ENCODE measurements at regions not wholly inside any gene's neighbourhood (a gene's known extent, or its start where the extent isn't known, plus 50 kb on each side); places are given as distances from the start of the nearest gene placed in this dataset.

DNA sequence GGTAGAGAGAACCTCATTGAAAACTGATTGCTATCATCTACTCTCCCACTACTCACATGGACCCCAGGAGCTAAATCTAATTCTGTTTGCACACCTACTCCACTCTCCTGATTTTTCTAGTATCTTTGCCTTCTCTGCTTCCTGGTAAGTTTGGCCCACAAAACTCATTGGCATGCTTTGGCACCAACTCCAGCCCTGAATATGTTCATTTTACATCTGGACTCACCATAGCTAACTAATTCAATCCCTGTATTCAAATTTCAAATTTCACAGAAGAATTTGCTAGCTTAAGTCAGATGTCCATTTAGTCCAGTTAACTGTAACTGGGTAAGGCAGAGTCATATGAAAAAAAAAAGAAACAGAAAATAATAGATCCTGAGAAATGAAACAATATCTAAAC is 442.1 kb downstream of the SUCLG1 start:
- Mint-ChIP-seq H3K4me3 (no peak overlapping the region), H3K36me3 (no peaks in the 10 kb centered on the region), H3K9me3 (peaks cover 0 to 1% (median 0%) of the 10 kb centered on the region in 11 donors), H3K27ac (no peak overlapping the region), H3K4me1 (no peaks in the 10 kb centered on the region), H3K27me3 (peaks cover 0 to 10% (median 4%) of the 10 kb centered on the region in 5 donors)
- Histone ChIP-seq H3K4me1 (ENCODE audit: control insufficient read depth in 2 of 2, insufficient read depth in 2 of 2, low read length in 2 of 2) (no peaks in the 10 kb centered on the region), H3K27ac (ENCODE audit: low read depth, low read length) (no peak overlapping the region), H3K27me3 (ENCODE audit: control insufficient read depth in 2 of 2, insufficient read depth in 2 of 2, low read length in 2 of 2) (no peaks in the 10 kb centered on the region), H3K4me3 (ENCODE audit: low read length) (no peak overlapping the region), H3K36me3 (ENCODE audit: control insufficient read depth in 2 of 3, insufficient read depth in 3 of 3, low read length in 3 of 3) (no peaks in the 10 kb centered on the region), H3K9me3 (ENCODE audit: control insufficient read depth in 2 of 3, low read length in 3 of 3) (no peaks in the 10 kb centered on the region)
- DNase-seq (no peak), ATAC-seq (no peak)
- intact Hi-C loops (cut with micrococcal nuclease), result no loop called here
- ChIA-PET CTCF (no interaction called here), POLR2A (no interaction called here)

DNA sequence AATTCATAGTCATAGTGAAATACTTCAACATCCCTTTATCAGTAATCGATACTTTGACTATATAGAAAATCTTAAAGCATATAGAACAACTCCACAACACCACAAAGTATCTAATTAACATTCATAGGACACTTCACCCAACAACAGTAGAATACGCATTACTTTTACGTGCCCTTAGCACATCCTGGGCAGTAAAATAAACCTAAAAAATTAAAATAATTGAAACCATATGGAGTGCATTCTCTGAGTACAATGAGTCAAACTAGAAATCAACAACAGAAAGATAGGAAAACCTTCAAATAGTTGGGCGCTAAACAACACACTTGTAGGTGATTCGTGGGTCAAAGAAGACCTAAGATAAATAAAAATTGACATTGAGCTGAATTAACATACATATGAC is 442.9 kb downstream of the SUCLG1 start:
- intact Hi-C loops (cut with micrococcal nuclease), result no loop called here
- DNase-seq (no peak), ATAC-seq (no peak)
- Mint-ChIP-seq H3K27ac (no peak overlapping the region), H3K4me3 (no peak overlapping the region), H3K9me3 (peaks cover 0 to 1% (median 0%) of the 10 kb centered on the region in 11 donors), H3K27me3 (peaks cover 0 to 6% (median 0%) of the 10 kb centered on the region in 5 donors), H3K36me3 (no peaks in the 10 kb centered on the region), H3K4me1 (no peaks in the 10 kb centered on the region)
- Histone ChIP-seq H3K27ac (ENCODE audit: low read depth, low read length) (no peak overlapping the region), H3K36me3 (ENCODE audit: control insufficient read depth in 2 of 3, insufficient read depth in 3 of 3, low read length in 3 of 3) (no peaks in the 10 kb centered on the region), H3K4me3 (ENCODE audit: low read length) (no peak overlapping the region), H3K9me3 (ENCODE audit: control insufficient read depth in 2 of 3, low read length in 3 of 3) (no peaks in the 10 kb centered on the region), H3K27me3 (ENCODE audit: control insufficient read depth in 2 of 2, insufficient read depth in 2 of 2, low read length in 2 of 2) (no peaks in the 10 kb centered on the region), H3K4me1 (ENCODE audit: control insufficient read depth in 2 of 2, insufficient read depth in 2 of 2, low read length in 2 of 2) (no peaks in the 10 kb centered on the region)
- CTCF ChIA-PET, result interaction anchor here (0.7 kb wide), 1 partner anchor 170 kb away, joined by 4 read pairs; no protein-coding TSS in a partner anchor
- POLR2A ChIA-PET, result no interaction called here

DNA sequence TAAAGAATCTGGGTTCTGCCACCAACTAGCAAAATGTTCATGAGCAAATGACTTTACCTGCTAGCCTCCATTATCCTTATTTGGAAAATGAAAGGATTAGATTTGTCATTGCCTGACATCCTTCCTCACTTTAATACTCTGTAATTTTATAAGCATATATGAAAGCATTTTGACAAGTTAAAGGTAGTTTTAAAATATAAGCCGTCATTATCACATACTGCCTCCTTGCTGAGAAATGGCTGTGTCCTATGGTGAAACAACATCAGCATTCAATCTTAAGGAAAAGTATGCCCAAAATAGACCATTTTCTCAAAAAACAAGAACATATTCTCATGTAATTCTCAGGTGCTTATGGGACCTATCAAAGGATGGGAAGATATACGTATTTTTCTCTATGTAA is 461.2 kb downstream of the SUCLG1 start:
- Mint-ChIP-seq H3K4me3 (no peak overlapping the region), H3K36me3 (no peaks in the 10 kb centered on the region), H3K27ac (no peak overlapping the region), H3K27me3 (peaks cover 2 to 56% (median 34%) of the 10 kb centered on the region in 5 donors), H3K4me1 (no peaks in the 10 kb centered on the region), H3K9me3 (peaks cover 0 to 3% (median 0%) of the 10 kb centered on the region in 11 donors)
- no peak overlapping the region for H3K4me3 ChIP-seq (ENCODE audit: low read length)
- CTCF ChIA-PET, result no interaction called here
- no peaks in the 10 kb centered on the region for H3K4me1 ChIP-seq (ENCODE audit: control insufficient read depth in 2 of 2, insufficient read depth in 2 of 2, low read length in 2 of 2)
- no peaks in the 10 kb centered on the region for H3K36me3 ChIP-seq (ENCODE audit: control insufficient read depth in 2 of 3, insufficient read depth in 3 of 3, low read length in 3 of 3)
- POLR2A ChIA-PET, result no interaction called here
- no peak overlapping the region for H3K27ac ChIP-seq (ENCODE audit: low read depth, low read length)
- no peaks in the 10 kb centered on the region for H3K9me3 ChIP-seq (ENCODE audit: control insufficient read depth in 2 of 3, low read length in 3 of 3)
- ATAC-seq, result no peak
- intact Hi-C loops (cut with micrococcal nuclease), result no loop called here
- no peak for DNase-seq
- no peaks in the 10 kb centered on the region for H3K27me3 ChIP-seq (ENCODE audit: control insufficient read depth in 2 of 2, insufficient read depth in 2 of 2, low read length in 2 of 2)

DNA sequence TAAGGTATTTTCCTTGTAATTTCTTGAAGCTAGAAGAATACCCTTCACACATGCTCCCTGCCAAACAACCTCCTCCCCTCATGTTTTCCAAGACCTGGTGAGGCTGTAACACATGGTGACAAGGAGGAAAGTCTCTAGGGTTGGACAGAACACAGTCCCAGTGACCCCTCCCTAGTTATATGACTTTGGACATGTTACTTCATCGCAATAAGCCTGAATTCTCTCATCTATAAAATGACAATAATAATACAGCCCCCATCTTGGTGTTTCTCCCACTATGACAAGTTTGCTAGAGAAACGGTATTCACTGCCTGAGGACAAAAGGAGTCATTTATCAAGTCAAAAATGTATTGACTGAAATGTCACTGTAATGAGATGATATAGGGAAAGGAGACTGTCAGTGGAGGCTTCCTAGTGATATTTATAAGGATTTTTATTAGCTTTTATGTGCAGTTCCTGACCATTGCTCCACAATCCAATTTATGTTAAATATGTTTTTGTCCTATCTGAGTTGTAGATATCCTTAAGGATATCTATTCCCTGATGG is 464.4 kb downstream of the SUCLG1 start:
- Mint-ChIP-seq H3K4me1 (no peaks in the 10 kb centered on the region), H3K36me3 (peaks cover 0 to 5% (median 0%) of the 10 kb centered on the region in 5 donors), H3K27ac (no peak overlapping the region), H3K4me3 (no peak overlapping the region), H3K27me3 (peaks cover 2 to 35% (median 24%) of the 10 kb centered on the region in 5 donors), H3K9me3 (peaks cover 0 to 13% (median 0%) of the 10 kb centered on the region in 11 donors)
- H3K4me3 ChIP-seq (ENCODE audit: low read length), result no peak overlapping the region
- no peaks in the 10 kb centered on the region for H3K36me3 ChIP-seq (ENCODE audit: control insufficient read depth in 2 of 3, insufficient read depth in 3 of 3, low read length in 3 of 3)
- ATAC-seq (no peak), DNase-seq (no peak)
- intact Hi-C loops (cut with micrococcal nuclease), result no loop called here
- no peaks in the 10 kb centered on the region for H3K4me1 ChIP-seq (ENCODE audit: control insufficient read depth in 2 of 2, insufficient read depth in 2 of 2, low read length in 2 of 2)
- H3K27ac ChIP-seq (ENCODE audit: low read depth, low read length), result no peak overlapping the region
- POLR2A ChIA-PET, result no interaction called here
- H3K9me3 ChIP-seq (ENCODE audit: control insufficient read depth in 2 of 3, low read length in 3 of 3), result no peaks in the 10 kb centered on the region
- CTCF ChIA-PET, result no interaction called here
- H3K27me3 ChIP-seq (ENCODE audit: control insufficient read depth in 2 of 2, insufficient read depth in 2 of 2, low read length in 2 of 2), result no peaks in the 10 kb centered on the region

DNA sequence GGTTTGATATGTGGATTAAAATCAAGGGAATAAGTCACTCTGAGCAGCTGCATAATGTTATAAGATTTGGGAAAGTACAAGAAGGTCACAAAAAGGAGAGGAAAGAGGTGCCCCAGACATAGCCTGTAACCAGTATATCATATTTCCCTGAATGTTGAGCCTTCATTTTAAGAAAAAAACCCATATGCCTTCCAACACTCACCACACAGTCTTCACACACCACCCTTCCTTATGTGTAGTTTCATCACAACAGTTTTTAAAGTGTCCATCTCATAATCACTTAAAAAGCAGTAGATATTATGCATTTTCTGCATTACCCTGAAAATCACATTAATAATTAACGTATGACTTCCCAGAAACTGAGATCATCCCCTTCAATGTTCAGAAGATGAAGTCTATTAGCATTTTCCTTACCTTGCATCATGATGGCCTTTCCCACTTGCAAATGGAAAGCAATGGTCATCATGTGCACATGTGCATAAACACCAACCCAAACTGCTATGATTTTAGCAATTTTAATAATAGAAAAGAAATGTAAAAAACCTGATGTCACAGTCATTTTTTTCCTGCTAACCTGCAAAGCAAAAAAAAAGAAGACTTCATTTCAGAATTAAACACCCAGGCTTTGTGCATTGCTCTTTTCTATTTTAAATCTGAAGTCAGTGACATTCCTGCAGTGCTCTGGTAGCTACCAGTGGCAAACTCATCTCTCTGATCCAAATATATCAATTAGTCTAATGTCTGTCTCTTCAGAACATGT is 465.0 kb downstream of the SUCLG1 start:
- intact Hi-C loops (cut with micrococcal nuclease), result no loop called here
- Mint-ChIP-seq H3K27me3 (peaks cover 2 to 34% (median 21%) of the 10 kb centered on the region in 5 donors), H3K4me1 (no peaks in the 10 kb centered on the region), H3K27ac (no peak overlapping the region), H3K36me3 (peaks cover 0 to 5% (median 0%) of the 10 kb centered on the region in 5 donors), H3K4me3 (no peak overlapping the region), H3K9me3 (peaks cover 0 to 16% (median 0%) of the 10 kb centered on the region in 11 donors)
- Histone ChIP-seq H3K9me3 (ENCODE audit: control insufficient read depth in 2 of 3, low read length in 3 of 3) (no peaks in the 10 kb centered on the region), H3K27me3 (ENCODE audit: control insufficient read depth in 2 of 2, insufficient read depth in 2 of 2, low read length in 2 of 2) (no peaks in the 10 kb centered on the region), H3K27ac (ENCODE audit: low read depth, low read length) (no peak overlapping the region), H3K36me3 (ENCODE audit: control insufficient read depth in 2 of 3, insufficient read depth in 3 of 3, low read length in 3 of 3) (no peaks in the 10 kb centered on the region), H3K4me1 (ENCODE audit: control insufficient read depth in 2 of 2, insufficient read depth in 2 of 2, low read length in 2 of 2) (no peaks in the 10 kb centered on the region), H3K4me3 (ENCODE audit: low read length) (no peak overlapping the region)
- ChIA-PET POLR2A (no interaction called here), CTCF (no interaction called here)
- DNase-seq, result no peak
- no peak for ATAC-seq

DNA sequence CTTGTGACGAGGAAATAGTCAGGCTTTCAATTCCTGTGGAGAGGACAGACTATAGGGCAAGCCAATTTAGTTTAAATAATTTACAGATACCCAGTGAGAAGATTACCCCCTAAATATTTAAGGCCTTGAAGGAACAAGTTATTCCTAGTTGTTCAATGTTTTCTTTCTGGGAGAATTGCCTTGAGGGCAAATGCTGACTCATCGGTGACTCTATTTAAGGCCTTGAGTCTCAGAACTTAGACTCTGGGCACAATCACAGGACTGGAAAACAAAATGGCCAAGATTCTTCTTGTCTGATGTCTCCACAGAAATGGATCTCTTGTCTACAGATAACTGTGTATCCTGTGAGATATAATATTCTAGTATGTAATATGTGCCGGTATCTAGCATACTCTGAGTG is 467.1 kb downstream of the SUCLG1 start:
- no peaks in the 10 kb centered on the region for H3K4me1 Mint-ChIP-seq
- Histone ChIP-seq H3K4me3 (ENCODE audit: low read length) (no peak overlapping the region), H3K9me3 (ENCODE audit: control insufficient read depth in 2 of 3, low read length in 3 of 3) (no peaks in the 10 kb centered on the region), H3K36me3 (ENCODE audit: control insufficient read depth in 2 of 3, insufficient read depth in 3 of 3, low read length in 3 of 3) (no peaks in the 10 kb centered on the region), H3K4me1 (ENCODE audit: control insufficient read depth in 2 of 2, insufficient read depth in 2 of 2, low read length in 2 of 2) (no peaks in the 10 kb centered on the region), H3K27ac (ENCODE audit: low read depth, low read length) (no peak overlapping the region), H3K27me3 (ENCODE audit: control insufficient read depth in 2 of 2, insufficient read depth in 2 of 2, low read length in 2 of 2) (no peaks in the 10 kb centered on the region)
- no peak overlapping the region for H3K27ac Mint-ChIP-seq
- ATAC-seq (no peak), DNase-seq (no peak)
- H3K36me3 Mint-ChIP-seq, result peaks cover 0 to 5% (median 0%) of the 10 kb centered on the region in 5 donors
- H3K4me3 Mint-ChIP-seq, result no peak overlapping the region
- peaks cover 0 to 24% (median 0%) of the 10 kb centered on the region in 11 donors for H3K9me3 Mint-ChIP-seq
- ChIA-PET POLR2A (no interaction called here), CTCF (no interaction called here)
- H3K27me3 Mint-ChIP-seq, result peaks cover 0 to 24% (median 14%) of the 10 kb centered on the region in 5 donors
- intact Hi-C loops (cut with micrococcal nuclease), result no loop called here

DNA sequence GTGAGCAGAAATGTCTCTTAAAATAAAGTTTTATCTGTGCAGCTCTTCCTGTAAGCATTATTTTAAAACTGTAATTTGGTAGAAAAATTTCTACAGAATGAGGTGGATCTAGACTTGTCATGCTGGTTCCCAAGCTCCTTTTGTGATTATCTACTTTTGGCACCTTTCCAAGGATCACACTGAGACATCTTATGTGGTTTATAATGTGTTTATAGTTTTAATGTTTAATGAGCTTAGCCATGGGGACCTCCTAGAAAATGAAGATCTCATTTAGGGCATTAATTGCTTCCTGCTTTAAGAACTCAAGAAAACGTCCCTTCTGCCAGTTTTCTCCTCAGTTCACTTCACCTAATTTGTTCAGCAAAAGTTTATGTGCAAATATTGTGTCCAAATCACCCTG is 468.4 kb downstream of the SUCLG1 start:
- H3K4me1 ChIP-seq (ENCODE audit: control insufficient read depth in 2 of 2, insufficient read depth in 2 of 2, low read length in 2 of 2), result no peaks in the 10 kb centered on the region
- no peaks in the 10 kb centered on the region for H3K4me1 Mint-ChIP-seq
- ChIA-PET POLR2A (no interaction called here), CTCF (no interaction called here)
- H3K4me3 ChIP-seq (ENCODE audit: low read length), result no peak overlapping the region
- H3K27me3 Mint-ChIP-seq, result peaks cover 0 to 21% (median 12%) of the 10 kb centered on the region in 5 donors
- DNase-seq, result no peak
- H3K9me3 ChIP-seq (ENCODE audit: control insufficient read depth in 2 of 3, low read length in 3 of 3), result no peaks in the 10 kb centered on the region
- H3K27ac ChIP-seq (ENCODE audit: low read depth, low read length), result no peak overlapping the region
- no peak for ATAC-seq
- no peak overlapping the region for H3K27ac Mint-ChIP-seq
- H3K4me3 Mint-ChIP-seq, result no peak overlapping the region
- H3K36me3 Mint-ChIP-seq, result peaks cover 0 to 5% (median 0%) of the 10 kb centered on the region in 5 donors
- intact Hi-C loops (cut with micrococcal nuclease), result no loop called here
- H3K27me3 ChIP-seq (ENCODE audit: control insufficient read depth in 2 of 2, insufficient read depth in 2 of 2, low read length in 2 of 2), result no peaks in the 10 kb centered on the region
- H3K9me3 Mint-ChIP-seq, result peaks cover 0 to 30% (median 6%) of the 10 kb centered on the region in 11 donors
- no peaks in the 10 kb centered on the region for H3K36me3 ChIP-seq (ENCODE audit: control insufficient read depth in 2 of 3, insufficient read depth in 3 of 3, low read length in 3 of 3)
